Breast epithelium (tissue), 3 donors: ENCODE measurements at regions not wholly inside any gene's neighbourhood (a gene's known extent, or its start where the extent isn't known, plus 50 kb on each side); places are given as distances from the start of the nearest gene placed in this dataset.

Experiments used
- CTCF ChIP-seq, 3 donors: fragments of 450-650 bp; IDR thresholded peaks; one replicate each; pipeline ENCODE4 v1.5.1; 2016 to 2017; ENCODE audit warnings: antibody characterized with exemption in 3 of 3, mild to moderate bottlenecking in 3 of 3, moderate library complexity in 3 of 3
- POLR2A ChIP-seq: fragments of 450-650 bp; IDR thresholded peaks from one replicate; pipeline ENCODE4 v1.6.1; 2016; ENCODE audit warnings: antibody characterized with exemption, mild to moderate bottlenecking, moderate library complexity

DNA sequence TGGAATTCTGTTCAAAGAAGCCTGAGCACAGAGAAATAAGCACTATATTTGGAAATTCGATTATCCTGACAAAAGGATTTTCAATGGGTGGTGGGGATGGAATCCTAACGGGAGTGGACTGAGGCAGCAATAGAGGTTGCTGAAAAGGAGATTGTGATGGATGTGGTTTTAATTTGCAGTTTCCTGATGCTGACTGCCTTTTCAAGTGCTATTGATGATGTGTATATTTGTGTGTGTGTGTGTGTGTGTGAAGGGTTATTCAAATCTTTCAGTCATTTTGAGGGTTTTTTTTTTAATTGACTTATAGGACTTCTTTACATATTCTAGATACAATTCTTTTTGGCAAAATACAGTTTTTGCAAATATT is 614.5 kb downstream of the HINT1 start:
- TF ChIP-seq CTCF (IDR thresholded peaks at IDR 0.05) = no peak
- TF ChIP-seq POLR2A = no peak
